ENCODE measurements at regions not wholly inside any gene's neighbourhood (a gene's known extent, or its start where the extent isn't known, plus 50 kb on each side); places are given as distances from the start of the nearest gene placed in this dataset.

GRCh38 chr10:4479342-4479741 lies 346.7 kb upstream of the AKR1E2 start:
- no TSS peak for BruUV-seq (replicated peaks)
- H3K27ac ChIP-seq (ENCODE audit: insufficient read depth, low read depth, low read length), result no peak overlapping the region
- FAIRE-seq (no peak), DNase-seq (ENCODE audit: low read depth, low spot score) (no peak)
- no peak overlapping the region for H3K4me3 ChIP-seq (replicated peaks in 1 of 3; ENCODE audit: insufficient read depth in 1 of 3, low read depth in 1 of 3, low read length in 3 of 3)
- no peaks in the 10 kb centered on the region for H3K9me1 ChIP-seq (replicated peaks; ENCODE audit: control insufficient read depth, extremely low read depth, insufficient read depth, low read length)
- H3K27me3 ChIP-seq (ENCODE audit: control insufficient read depth in 2 of 2, insufficient read depth in 2 of 2, low read length in 2 of 2), result no peaks in the 10 kb centered on the region
- intact Hi-C loops (cut with micrococcal nuclease) (no loop called here), dilution Hi-C loops (cut with MboI; ENCODE audit: extremely low pct_ligation_motif_present, low sequenced_read_pairs) (no loop called here)
- H3K9ac ChIP-seq (replicated peaks; ENCODE audit: extremely low read depth, insufficient read depth, low read length), result no peak overlapping the region
- no peaks in the 10 kb centered on the region for H3K79me2 ChIP-seq (ENCODE audit: control insufficient read depth, insufficient read depth, low read length)
- H2AFZ ChIP-seq (ENCODE audit: low read depth, low read length), result no peak overlapping the region
- H3K4me2 ChIP-seq (ENCODE audit: insufficient read depth, low read length), result no peak overlapping the region
- peaks cover 7% of the 10 kb centered on the region for H3K4me1 ChIP-seq (ENCODE audit: control insufficient read depth, extremely low read depth, insufficient read depth, low read length)
- no peak for TF ChIP-seq JUN (IDR thresholded peaks at IDR 0.05; ENCODE audit: borderline replicate concordance, insufficient read depth, insufficient read length, low read depth)
- no peak for TF ChIP-seq POLR2AphosphoS5 (IDR thresholded peaks at IDR 0.05; ENCODE audit: insufficient read depth, low read depth, low read length)
- no peak for TF ChIP-seq POLR2A (IDR thresholded peaks at IDR 0.05; ENCODE audit: low read depth, low read length)
- TF ChIP-seq MAX (IDR thresholded peaks at IDR 0.05; ENCODE audit: insufficient read depth, insufficient read length), result no peak
- no peak for TF ChIP-seq FOS (IDR thresholded peaks at IDR 0.05; ENCODE audit: borderline replicate concordance, insufficient read depth, low read length)
- TF ChIP-seq, protein P1, sequence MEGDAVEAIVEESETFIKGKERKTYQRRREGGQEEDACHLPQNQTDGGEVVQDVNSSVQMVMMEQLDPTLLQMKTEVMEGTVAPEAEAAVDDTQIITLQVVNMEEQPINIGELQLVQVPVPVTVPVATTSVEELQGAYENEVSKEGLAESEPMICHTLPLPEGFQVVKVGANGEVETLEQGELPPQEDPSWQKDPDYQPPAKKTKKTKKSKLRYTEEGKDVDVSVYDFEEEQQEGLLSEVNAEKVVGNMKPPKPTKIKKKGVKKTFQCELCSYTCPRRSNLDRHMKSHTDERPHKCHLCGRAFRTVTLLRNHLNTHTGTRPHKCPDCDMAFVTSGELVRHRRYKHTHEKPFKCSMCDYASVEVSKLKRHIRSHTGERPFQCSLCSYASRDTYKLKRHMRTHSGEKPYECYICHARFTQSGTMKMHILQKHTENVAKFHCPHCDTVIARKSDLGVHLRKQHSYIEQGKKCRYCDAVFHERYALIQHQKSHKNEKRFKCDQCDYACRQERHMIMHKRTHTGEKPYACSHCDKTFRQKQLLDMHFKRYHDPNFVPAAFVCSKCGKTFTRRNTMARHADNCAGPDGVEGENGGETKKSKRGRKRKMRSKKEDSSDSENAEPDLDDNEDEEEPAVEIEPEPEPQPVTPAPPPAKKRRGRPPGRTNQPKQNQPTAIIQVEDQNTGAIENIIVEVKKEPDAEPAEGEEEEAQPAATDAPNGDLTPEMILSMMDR (IDR thresholded peaks at IDR 0.05; ENCODE audit: extremely low read depth in 1 of 2, insufficient read depth in 1 of 2, low read depth in 1 of 2, low read length in 2 of 2), result no peak
- ChIA-PET CTCF (interaction anchor here (0.9 kb wide), 1 partner anchor 23 kb away, joined by 3 read pairs; no protein-coding TSS in a partner anchor), POLR2A (no interaction called here)
- H3K36me3 ChIP-seq (ENCODE audit: control insufficient read depth in 2 of 2, extremely low read depth in 1 of 2, insufficient read depth in 2 of 2, low read length in 2 of 2), result no peaks in the 10 kb centered on the region
- no peaks in the 10 kb centered on the region for H3K9me3 ChIP-seq (replicated peaks; ENCODE audit: control insufficient read depth, insufficient read depth, low read length)
- no peaks in the 10 kb centered on the region for H4K20me1 ChIP-seq (replicated peaks; ENCODE audit: control insufficient read depth, extremely low read depth, insufficient read depth, low read length)

GRCh38 chr10:4477664-4478063 lies 348.3 kb upstream of the AKR1E2 start:
- H3K36me3 ChIP-seq (ENCODE audit: control insufficient read depth in 2 of 2, extremely low read depth in 1 of 2, insufficient read depth in 2 of 2, low read length in 2 of 2), result no peaks in the 10 kb centered on the region
- POLR2A ChIA-PET, result no interaction called here

More at GRCh38 chr10:4477664-4478063, 348.3 kb upstream of the AKR1E2 start:
- H3K4me2 ChIP-seq (ENCODE audit: insufficient read depth, low read length), result no peak overlapping the region
- no peaks in the 10 kb centered on the region for H3K79me2 ChIP-seq (ENCODE audit: control insufficient read depth, insufficient read depth, low read length)
- no peaks in the 10 kb centered on the region for H3K27me3 ChIP-seq (ENCODE audit: control insufficient read depth in 2 of 2, insufficient read depth in 2 of 2, low read length in 2 of 2)
- H3K4me1 ChIP-seq (ENCODE audit: control insufficient read depth, extremely low read depth, insufficient read depth, low read length), result peaks cover 8% of the 10 kb centered on the region
- no peak overlapping the region for H2AFZ ChIP-seq (ENCODE audit: low read depth, low read length)
- DNase-seq (ENCODE audit: low read depth, low spot score) (no peak), FAIRE-seq (no peak)
- TF ChIP-seq JUN (IDR thresholded peaks at IDR 0.05; ENCODE audit: borderline replicate concordance, insufficient read depth, insufficient read length, low read depth) (no peak), FOS (IDR thresholded peaks at IDR 0.05; ENCODE audit: borderline replicate concordance, insufficient read depth, low read length) (no peak), GATA2 (IDR thresholded peaks at IDR 0.05; ENCODE audit: insufficient read depth, insufficient read length, low read depth, low read length) (no peak), EZH2 (IDR thresholded peaks at IDR 0.05; ENCODE audit: borderline replicate concordance, low read depth, low read length, severe bottlenecking) (no peak), MYC (IDR thresholded peaks at IDR 0.05; ENCODE audit: low read depth, low read length) (no peak), MAX (IDR thresholded peaks at IDR 0.05; ENCODE audit: insufficient read depth, insufficient read length) (no peak), POLR2AphosphoS5 (IDR thresholded peaks at IDR 0.05; ENCODE audit: insufficient read depth, low read depth, low read length) (no peak)
- TF ChIP-seq, protein P1 (IDR thresholded peaks at IDR 0.05; ENCODE audit: extremely low read depth in 1 of 2, insufficient read depth in 1 of 2, low read depth in 1 of 2, low read length in 2 of 2), result no peak
- BruUV-seq (replicated peaks), result no TSS peak
- intact Hi-C loops (cut with micrococcal nuclease) (no loop called here), dilution Hi-C loops (cut with MboI; ENCODE audit: extremely low pct_ligation_motif_present, low sequenced_read_pairs) (no loop called here)
- H3K9me1 ChIP-seq (replicated peaks; ENCODE audit: control insufficient read depth, extremely low read depth, insufficient read depth, low read length), result no peaks in the 10 kb centered on the region
- CTCF ChIA-PET, result interaction anchor here (0.9 kb wide), 1 partner anchor 8 kb away, joined by 4 read pairs; no protein-coding TSS in a partner anchor
- H3K4me3 ChIP-seq (replicated peaks in 1 of 3; ENCODE audit: insufficient read depth in 1 of 3, low read depth in 1 of 3, low read length in 3 of 3), result no peak overlapping the region
- H3K9me3 ChIP-seq (replicated peaks; ENCODE audit: control insufficient read depth, insufficient read depth, low read length), result no peaks in the 10 kb centered on the region
- no peaks in the 10 kb centered on the region for H4K20me1 ChIP-seq (replicated peaks; ENCODE audit: control insufficient read depth, extremely low read depth, insufficient read depth, low read length)
- H3K9ac ChIP-seq (replicated peaks; ENCODE audit: extremely low read depth, insufficient read depth, low read length), result no peak overlapping the region
- H3K27ac ChIP-seq (ENCODE audit: insufficient read depth, low read depth, low read length), result no peak overlapping the region
